ENCODE measurements at regions not wholly inside any gene's neighbourhood (a gene's known extent, or its start where the extent isn't known, plus 50 kb on each side); places are given as distances from the start of the nearest gene placed in this dataset.

GRCh38 chr5:29905626-29906353 lies 1287.7 kb upstream of the CDH6 start (continued):
- TF ChIP-seq ZNF462 (CRISPR knock-in tag; IDR thresholded peaks at IDR 0.05) (no peak), ZNF331 (CRISPR knock-in tag; IDR thresholded peaks at IDR 0.05; ENCODE audit: low read depth) (no peak)

- Mint-ChIP-seq H3K27ac (no peak overlapping the region), H3K9me3 (no peaks in the 10 kb centered on the region), H3K4me3 (no peak overlapping the region), H3K36me3 (ENCODE audit: low read depth) (no peaks in the 10 kb centered on the region), H3K4me1 (peaks cover 7% of the 10 kb centered on the region; the same call in 2 of the 3 replicates), H3K27me3 (ENCODE audit: insufficient read depth, low read depth, poor library complexity) (peaks cover 4% of the 10 kb centered on the region)
- 0 out of 2 replicates have a peak overlapping the region, but pooled peaks have one; percentile 40 for H2AFZ ChIP-seq
- DNase-seq (ENCODE audit: low spot score), result no peak
- no peaks in the 10 kb centered on the region for H4K20me1 ChIP-seq (replicated peaks; ENCODE audit: insufficient read depth)
- H3F3A ChIP-seq (replicated peaks; ENCODE audit: low read depth), result no peaks in the 10 kb centered on the region
- H3K36me3 ChIP-seq (ENCODE audit: insufficient read depth), result no peaks in the 10 kb centered on the region
- no peak overlapping the region for H3K27ac ChIP-seq (ENCODE audit: low read depth)
- H3K4me3 ChIP-seq, result no peak overlapping the region
- no peak for ATAC-seq
- H3K79me2 ChIP-seq (replicated peaks; ENCODE audit: insufficient read depth), result no peaks in the 10 kb centered on the region
- no peaks in the 10 kb centered on the region for H3K9me2 ChIP-seq (ENCODE audit: insufficient read depth)
- no peaks in the 10 kb centered on the region for H3K4me1 ChIP-seq (ENCODE audit: insufficient read depth)
- H3K27me3 ChIP-seq (ENCODE audit: insufficient read depth), result no peaks in the 10 kb centered on the region
- H3K4me2 ChIP-seq, result no peak overlapping the region
- TF ChIP-seq NANOG (IDR thresholded peaks at IDR 0.05; ENCODE audit: borderline replicate concordance) (no peak), STAT1 (IDR thresholded peaks at IDR 0.05; ENCODE audit: unreplicated experiment) (no peak), CTCF (conservative IDR thresholded peaks at IDR 0.05; ENCODE audit: low read depth in 2 of 2) (no peak), ZNF114 (CRISPR knock-in tag; IDR thresholded peaks at IDR 0.05) (no peak), CREB1 (CRISPR knock-in tag; IDR thresholded peaks at IDR 0.05; ENCODE audit: low read depth) (no peak), ZNF462 (CRISPR knock-in tag; IDR thresholded peaks at IDR 0.05) (no peak)
These were observed 1290.6 kb upstream of the CDH6 start for GRCh38 chr5:29902859-29903258.

Data from GM23338 (cell line).